GM12878 (cell line): ENCODE measurements at regions not wholly inside any gene's neighbourhood (a gene's known extent, or its start where the extent isn't known, plus 50 kb on each side); places are given as distances from the start of the nearest gene placed in this dataset.
"Not testable (repeated sequence)": the region's sequence is repeated elsewhere in the genome, so short reads cannot be mapped to it uniquely, and the experiment has no call there.

ENCODE experiments used
- ATAC-seq: fragments of 200-7000 bp; cut with Tn5 transposase; 3 replicates; pipeline ENCODE4 v1.9.1; 2020; ENCODE audit warnings: mild to moderate bottlenecking, moderate library complexity
- BruUV-seq: library from RNA; stranded (reverse); fragments of 400-500 nt; replicated peaks from 2 replicates; lab custom pipeline; 2021; lab: Mats Ljungman, UMichigan
- CTCF ChIA-PET: fragments of 300-600 bp; sonication (Branson Sonifier 250); formaldehyde crosslinking; extraction: SDS; loops from one replicate; lab custom pipeline; 2021; ENCODE audit warnings: inconsistent platforms; lab: Yijun Ruan, JAX
- POLR2A ChIA-PET: fragments of 350-600 bp; formaldehyde crosslinking; extraction: SDS; loops from one replicate; lab custom pipeline; 2021; ENCODE audit warnings: inconsistent platforms; lab: Charles Lee
- RAD21 ChIA-PET: fragments of 300-600 bp; sonication (Branson Sonifier 250); formaldehyde crosslinking; loops from one replicate; lab custom pipeline; 2023; ENCODE audit warnings: antibody characterized with exemption; ENCODE audit not compliant: unreplicated experiment; lab: Charles Lee
- SMC1A ChIA-PET: fragments of 300-600 bp; sonication (Branson Sonifier 250); formaldehyde crosslinking; loops from one replicate; lab custom pipeline; 2023; ENCODE audit not compliant: unreplicated experiment, uncharacterized antibody; lab: Charles Lee
- DNase-seq: peaks from one replicate; pipeline ENCODE4 v3.0.0-alpha.2; 2011; ENCODE audit warnings: low read depth, low spot score
- FAIRE-seq: peaks from 3 replicates; lab custom pipeline; 2011; peaks lifted over from hg19 to GRCh38; lab: Jason Lieb, UNC
- H2AFZ ChIP-seq: 2 replicates; pipeline ENCODE4 v1.6.0; 2011; ENCODE audit warnings: low read depth, low read length, control low read depth; ENCODE audit not compliant: control insufficient read depth
- H3K27ac ChIP-seq: 2 replicates; pipeline ENCODE4 v1.5.1; 2011; ENCODE audit warnings: control low read depth; ENCODE audit not compliant: control insufficient read depth, insufficient read depth
- H3K27me3 ChIP-seq, 2 experiments: replicated peaks in 1 of 2; 2 replicates each; pipeline versions ENCODE4 v1.6.0 to v1.6.1; 2011; ENCODE audit warnings: low read length in 1 of 2; ENCODE audit not compliant: control insufficient read depth in 2 of 2, insufficient read depth in 2 of 2
- H3K36me3 ChIP-seq, 2 experiments: 2 replicates each; pipeline ENCODE4 v1.5.1; 2011; ENCODE audit warnings: low read length in 1 of 2; ENCODE audit not compliant: control insufficient read depth in 2 of 2, insufficient read depth in 2 of 2
- H3K4me1 ChIP-seq: 2 replicates; pipeline ENCODE4 v1.6.1; 2011; ENCODE audit warnings: mild to moderate bottlenecking, low read length, moderate library complexity, mixed read lengths; ENCODE audit not compliant: control insufficient read depth, insufficient read depth
- H3K4me2 ChIP-seq: 2 replicates; pipeline ENCODE4 v1.6.0; 2011; ENCODE audit warnings: control low read depth; ENCODE audit not compliant: control insufficient read depth, insufficient read depth
- H3K4me3 ChIP-seq: fragments of 200-600 bp; sonication (generic); 2 replicates; pipeline ENCODE4 v1.5.1; 2016
- H3K79me2 ChIP-seq: 2 replicates; pipeline ENCODE4 v1.6.0; 2011; ENCODE audit warnings: low read length; ENCODE audit not compliant: control insufficient read depth, insufficient read depth
- H3K9ac ChIP-seq: 2 replicates; pipeline ENCODE4 v1.8.0; 2011; ENCODE audit warnings: low read length, control low read depth, mixed read lengths; ENCODE audit not compliant: control insufficient read depth, insufficient read depth
- H3K9me3 ChIP-seq: replicated peaks from 3 replicates; pipeline ENCODE4 v1.5.1; 2011; ENCODE audit warnings: mild to moderate bottlenecking, low read length; ENCODE audit not compliant: control insufficient read depth, insufficient read depth
- H4K20me1 ChIP-seq: 2 replicates; pipeline ENCODE4 v1.6.0; 2011; ENCODE audit not compliant: control insufficient read depth, insufficient read depth
- WGBS: methylation state at CpG from one replicate; pipeline ENCODE4 v1.1.6; 2016; ENCODE audit warnings: low lambda C conversion rate; ENCODE audit not compliant: insufficient replicate concordance, insufficient coverage; ENCODE audit errors: missing lambda C conversion rate; 5-methylcytosine and 5-hydroxymethylcytosine counted together
- in situ Hi-C: fragments of 300-500 bp; cut with MboI; formaldehyde crosslinking; loops from 9 replicates; pipeline ENCODE4 v1.14.3; 2018; ENCODE audit warnings: mixed read lengths
- intact Hi-C: fragments of 100-400 bp; cut with micrococcal nuclease; formaldehyde crosslinking; loops from one replicate; pipeline ENCODE4 v1.14.2; 2022; ENCODE audit not compliant: unreplicated experiment

- H3K9me3 ChIP-seq, FAIRE-seq, H4K20me1 ChIP-seq, H3K9ac ChIP-seq, H3K27me3 ChIP-seq, RAD21 ChIA-PET, H3K27ac ChIP-seq, H3K79me2 ChIP-seq, H3K36me3 ChIP-seq, DNase-seq, in situ Hi-C loops, ATAC-seq, POLR2A ChIA-PET, H3K4me3 ChIP-seq, intact Hi-C loops, H2AFZ ChIP-seq, H3K4me2 ChIP-seq, SMC1A ChIA-PET, BruUV-seq, H3K4me1 ChIP-seq, CTCF ChIA-PET: not testable (repeated sequence)
- WGBS, result 55% methylated on average over 5 of the region's 5 CpGs
Observed at GRCh38 chr5:177941386-177941785, 54.7 kb downstream of the PROP1 start.

DNA sequence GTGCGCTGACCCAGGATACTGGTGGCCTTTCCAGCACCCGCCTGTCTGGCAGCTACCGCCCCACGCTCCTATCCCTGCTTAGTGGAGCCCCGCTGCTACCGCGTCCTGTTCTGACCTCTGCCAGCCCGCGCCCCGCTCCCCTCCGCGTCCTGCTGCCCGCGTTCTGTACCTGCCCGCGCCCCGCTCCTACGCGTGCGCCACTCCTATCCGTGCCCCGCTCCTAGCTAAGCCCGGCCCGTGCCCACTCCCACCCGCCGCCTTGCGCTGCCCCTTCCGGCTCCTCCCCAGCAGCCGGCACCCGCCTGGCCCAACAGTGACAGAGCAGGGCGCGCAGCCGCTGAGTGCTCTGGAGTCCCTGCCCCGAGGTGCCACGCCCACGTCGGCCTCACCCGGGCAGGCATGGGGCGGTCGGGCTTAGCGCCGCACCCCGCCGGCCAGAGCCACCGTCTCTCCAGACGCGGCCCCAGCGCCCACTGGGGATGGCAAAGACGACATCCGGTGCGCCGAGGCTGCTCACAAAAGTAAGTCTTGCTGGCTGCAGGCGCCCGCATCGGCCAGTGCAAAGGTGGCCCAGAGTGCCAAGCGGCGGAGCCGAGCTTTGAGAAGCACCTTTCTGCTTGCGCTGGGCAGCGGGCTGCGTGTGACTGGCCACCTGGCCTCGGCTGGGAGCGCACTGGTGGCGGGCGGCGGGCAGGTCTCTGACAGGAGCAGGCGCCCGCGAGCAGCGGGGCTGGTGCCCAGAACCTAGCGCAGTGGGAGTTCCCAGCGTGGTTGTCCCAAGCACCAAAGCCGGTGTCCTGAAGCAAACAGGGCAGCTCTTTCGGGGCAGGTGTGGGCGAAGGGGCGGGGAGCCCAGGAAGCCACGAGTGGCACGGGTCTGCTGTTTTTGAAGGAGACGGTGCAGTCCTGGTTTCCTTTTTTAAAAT lies 56.5 kb downstream of the PROP1 start:
- H3K36me3 ChIP-seq, BruUV-seq, H3K4me1 ChIP-seq, H3K4me3 ChIP-seq, FAIRE-seq, H2AFZ ChIP-seq, CTCF ChIA-PET, intact Hi-C loops, H3K27ac ChIP-seq, DNase-seq, H3K9me3 ChIP-seq, H3K4me2 ChIP-seq, H3K9ac ChIP-seq, POLR2A ChIA-PET, RAD21 ChIA-PET, H4K20me1 ChIP-seq, H3K27me3 ChIP-seq, SMC1A ChIA-PET, H3K79me2 ChIP-seq: not testable (repeated sequence)
- 25% methylated on average over 41 of the region's 79 CpGs for WGBS
- ATAC-seq, result peak; percentile 58
- in situ Hi-C loops, result loop anchor here (5.0 kb wide), 1 partner anchor 1737 kb away; no protein-coding TSS in a partner anchor

GRCh38 chr5:177938767-177939166 lies 57.3 kb downstream of the PROP1 start:
- CTCF ChIA-PET, H3K4me3 ChIP-seq, RAD21 ChIA-PET, H3K9me3 ChIP-seq, H2AFZ ChIP-seq, POLR2A ChIA-PET, SMC1A ChIA-PET, H4K20me1 ChIP-seq, intact Hi-C loops, H3K9ac ChIP-seq, H3K4me1 ChIP-seq, FAIRE-seq, H3K27ac ChIP-seq, H3K36me3 ChIP-seq, H3K4me2 ChIP-seq, H3K27me3 ChIP-seq, BruUV-seq, ATAC-seq, DNase-seq, H3K79me2 ChIP-seq: not testable (repeated sequence)
- WGBS, result 93% methylated on average over 5 of the region's 7 CpGs
- in situ Hi-C loops, result loop anchor here (5.0 kb wide), 1 partner anchor 1736 kb away; no protein-coding TSS in a partner anchor

DNA sequence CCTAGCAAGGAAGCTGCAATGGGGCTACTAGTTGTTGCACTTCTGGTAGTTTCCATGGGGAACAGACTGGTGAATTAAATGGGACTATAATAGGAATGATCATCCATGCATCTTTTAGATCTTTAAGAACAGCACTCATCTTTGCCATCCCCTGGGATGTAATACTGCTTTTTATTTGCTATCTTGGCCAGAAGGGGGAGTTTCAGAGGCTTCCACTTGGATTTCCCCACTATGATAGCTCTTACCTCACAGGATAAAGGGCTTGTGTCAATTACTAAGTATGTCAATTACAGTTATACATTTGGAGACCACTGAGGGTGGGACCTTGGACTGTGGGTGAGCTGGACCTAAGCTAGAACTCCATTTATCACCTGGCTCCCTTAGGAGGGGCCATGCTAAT lies 61.8 kb downstream of the PROP1 start:
- CTCF ChIA-PET, result interaction anchor here (0.6 kb wide), 1 partner anchor 80 kb away, joined by 3 read pairs; no protein-coding TSS in a partner anchor
- in situ Hi-C loops, POLR2A ChIA-PET: not testable (repeated sequence)

More for the DNA sequence above, 61.8 kb downstream of the PROP1 start:
- H3K27ac ChIP-seq, RAD21 ChIA-PET, H3K4me3 ChIP-seq, H3K36me3 ChIP-seq, H3K9ac ChIP-seq, DNase-seq, H2AFZ ChIP-seq, BruUV-seq, SMC1A ChIA-PET, intact Hi-C loops, H3K79me2 ChIP-seq, H3K4me2 ChIP-seq, H3K4me1 ChIP-seq, H4K20me1 ChIP-seq, H3K9me3 ChIP-seq, H3K27me3 ChIP-seq: not testable (repeated sequence)
- FAIRE-seq (peak; percentile 80), ATAC-seq (peak; percentile 73)
